ENCODE measurements at regions not wholly inside any gene's neighbourhood (a gene's known extent, or its start where the extent isn't known, plus 50 kb on each side); places are given as distances from the start of the nearest gene placed in this dataset.
"Not testable (repeated sequence)": the region's sequence is repeated elsewhere in the genome, so short reads cannot be mapped to it uniquely, and the experiment has no call there.

GRCh38 chr5:135179308-135179980 lies 145.4 kb upstream of the PITX1 start:
- no peak for DNase-seq (ENCODE audit: low spot score)

GRCh38 chr5:135178476-135179155 lies 144.6 kb upstream of the PITX1 start:
- DNase-seq (ENCODE audit: low spot score), result no peak

DNA sequence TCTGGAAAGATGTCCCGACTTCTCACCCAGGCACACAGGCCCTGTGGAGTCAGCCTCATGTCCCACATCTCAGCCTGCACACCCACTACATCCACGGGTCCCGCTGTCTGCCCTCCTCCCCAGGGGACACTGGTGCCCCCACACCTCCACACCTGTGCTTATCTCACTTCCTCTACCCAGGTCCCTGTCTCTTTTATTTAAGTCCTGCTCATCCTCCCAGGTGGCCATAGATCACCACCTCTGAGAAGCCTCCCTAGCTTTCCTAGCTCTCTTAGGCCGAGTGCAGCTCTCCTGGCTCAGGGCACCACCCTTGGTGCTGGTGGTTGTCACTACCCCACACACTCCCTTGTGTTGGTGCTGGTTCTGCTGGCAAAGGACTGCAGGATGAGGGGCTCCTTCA lies 143.6 kb upstream of the PITX1 start:
- no peak for DNase-seq (ENCODE audit: low spot score)

GRCh38 chr5:135176991-135177390 lies 143.0 kb upstream of the PITX1 start:
- no peak for DNase-seq (ENCODE audit: low spot score)

DNA sequence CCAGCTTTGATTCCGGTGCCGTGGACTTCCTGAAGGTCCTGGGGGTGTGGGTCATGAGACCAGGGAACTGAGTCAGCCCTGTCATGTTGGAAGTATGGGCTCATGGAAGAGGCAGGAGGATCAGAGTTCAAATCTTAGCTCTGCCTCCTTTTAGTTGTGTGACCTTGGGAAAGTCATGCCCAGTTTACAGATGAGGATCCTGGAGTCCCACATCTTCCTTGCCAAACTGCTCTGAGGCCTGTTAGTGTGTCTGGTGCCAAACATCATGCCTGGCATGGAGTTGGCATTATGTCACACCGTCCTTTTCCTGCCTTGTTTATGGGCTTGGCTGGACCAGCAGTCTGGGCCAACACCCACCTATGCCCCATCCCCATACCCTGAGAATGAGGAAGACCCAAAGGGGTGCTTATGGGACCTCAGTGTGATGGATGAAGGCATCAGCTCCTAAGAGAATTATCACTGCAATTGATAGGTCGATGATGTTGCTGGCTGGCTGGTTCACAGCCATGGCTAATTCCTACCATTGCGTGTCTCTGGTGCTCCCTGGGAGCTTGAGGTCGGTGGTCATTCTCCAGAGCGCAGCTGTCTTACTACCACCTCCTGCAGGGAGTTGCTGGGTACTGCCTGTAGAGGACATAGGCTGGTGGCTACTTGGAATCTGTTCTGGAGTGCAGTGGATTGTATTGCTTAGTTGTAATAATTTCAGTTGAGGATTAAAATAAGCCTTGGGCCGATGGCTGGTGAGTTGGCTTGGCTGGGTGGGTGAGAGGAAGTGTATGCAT lies 140.5 kb upstream of the PITX1 start:
- no peak for DNase-seq (ENCODE audit: low spot score)

DNA sequence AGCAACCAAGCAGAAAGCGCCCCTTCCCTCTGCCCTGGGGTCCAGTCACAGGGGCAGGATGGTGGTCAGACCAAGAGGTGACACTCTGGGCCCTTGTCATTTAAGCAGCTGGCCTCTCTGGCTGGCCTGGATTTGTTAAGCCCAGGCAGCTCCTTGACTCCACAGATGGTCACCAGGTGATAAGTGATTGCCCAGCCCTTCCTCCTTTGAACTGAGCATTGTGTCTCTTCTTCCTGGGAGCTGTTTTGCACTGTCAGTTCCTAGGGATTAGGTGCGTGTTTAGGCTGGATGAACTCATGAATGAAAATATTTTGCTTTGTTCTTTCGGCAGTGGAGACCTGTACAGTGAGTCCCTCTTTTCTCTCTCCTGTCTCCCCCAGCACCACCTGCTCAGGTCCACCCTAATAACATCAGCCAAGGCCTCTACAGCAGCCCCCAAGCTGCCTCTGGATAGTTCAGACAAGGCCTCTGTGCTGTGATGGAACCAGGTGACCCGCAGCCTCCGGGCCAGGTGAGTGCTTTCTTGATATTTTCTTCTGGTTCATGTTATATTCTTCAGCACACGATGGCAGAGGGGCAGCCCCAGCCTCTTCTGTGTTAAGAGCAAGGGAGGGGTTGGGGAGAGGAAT lies 139.7 kb upstream of the PITX1 start:
- DNase-seq (ENCODE audit: low spot score), result no peak

GRCh38 chr5:135172718-135173117 lies 138.7 kb upstream of the PITX1 start:
- no peak for DNase-seq (ENCODE audit: low spot score)

DNA sequence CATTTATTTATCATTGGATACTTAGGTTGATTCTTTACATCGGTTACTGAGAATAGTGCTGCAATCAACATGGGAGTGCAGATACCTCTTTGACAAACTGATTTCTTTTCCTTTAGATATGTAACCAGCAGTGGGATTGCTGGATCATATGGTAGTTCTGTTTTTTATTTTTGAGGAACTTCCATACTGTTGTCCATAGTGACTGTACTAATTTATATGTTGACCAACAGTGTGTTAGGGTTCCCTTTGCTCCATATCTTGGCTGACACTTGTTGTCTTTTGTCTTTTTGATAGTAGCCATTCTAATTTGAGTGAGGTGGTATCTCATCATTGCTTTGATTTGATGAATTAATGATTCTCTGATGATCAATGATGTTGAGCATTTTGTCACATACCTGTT lies 137.3 kb upstream of the PITX1 start:
- DNase-seq (ENCODE audit: low spot score), result no peak

DNA sequence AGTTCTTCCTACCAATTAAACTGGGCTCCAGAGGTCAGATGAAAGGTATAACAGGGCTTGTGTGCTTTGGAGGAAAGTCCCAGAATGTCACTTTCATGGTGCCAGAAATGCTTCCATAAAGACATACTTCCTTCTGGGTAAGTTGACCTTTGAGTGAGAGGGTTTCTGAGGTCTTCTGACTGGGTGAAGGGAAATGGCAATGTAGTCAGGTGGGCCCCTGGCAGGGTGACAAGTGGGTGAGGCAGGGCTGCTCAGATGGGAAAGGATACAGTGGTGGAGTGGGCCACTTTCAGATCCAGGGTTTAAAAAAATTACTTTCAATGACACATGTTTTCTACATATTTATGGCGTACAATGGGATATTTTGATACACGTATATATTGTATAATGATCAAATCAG lies 136.5 kb upstream of the PITX1 start:
- DNase-seq (ENCODE audit: low spot score), result no peak

DNA sequence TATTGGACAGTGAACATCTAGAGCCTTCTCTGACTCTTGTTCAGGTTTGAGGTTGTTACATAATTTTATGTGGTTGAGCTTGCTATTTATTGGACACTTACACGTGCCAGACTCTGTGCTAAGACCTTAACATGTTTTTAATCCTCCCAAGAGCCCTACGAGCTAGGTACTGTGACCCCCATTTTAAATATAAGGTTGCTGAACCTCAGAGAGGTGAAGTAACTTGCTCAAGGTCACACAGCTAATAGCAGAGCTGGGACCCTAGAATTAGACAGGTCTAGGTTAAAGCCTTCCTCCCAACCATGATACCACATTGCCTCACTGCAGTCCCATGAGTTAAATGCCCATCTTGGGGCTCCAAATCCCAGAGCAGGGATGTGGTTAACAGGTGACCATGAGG lies 135.7 kb upstream of the PITX1 start:
- no peak for DNase-seq (ENCODE audit: low spot score)

DNA sequence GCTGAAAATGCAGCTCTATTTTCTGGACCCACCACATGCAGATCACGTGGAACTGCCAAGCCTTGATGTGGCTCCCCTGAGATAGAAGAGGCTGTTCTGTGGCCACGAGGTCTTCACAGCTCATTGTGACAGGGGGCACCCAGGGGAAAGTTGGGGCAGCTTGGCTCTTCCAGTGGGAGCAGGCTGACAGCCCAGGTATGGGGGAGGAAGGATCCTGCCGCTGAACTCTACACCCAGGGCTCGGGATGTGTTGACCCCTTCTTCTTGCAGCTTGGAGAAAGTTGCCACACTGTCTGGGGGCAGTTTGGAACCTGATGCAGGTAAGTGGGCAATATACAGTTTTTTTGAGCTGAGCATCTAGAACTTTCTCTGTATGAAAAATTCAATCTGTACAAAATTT lies 133.6 kb upstream of the PITX1 start:
- DNase-seq (ENCODE audit: low spot score), result no peak

GRCh38 chr5:135164873-135165614 lies 131.0 kb upstream of the PITX1 start:
- not testable (repeated sequence) for DNase-seq (ENCODE audit: low spot score)

- DNase-seq (ENCODE audit: low spot score), result no peak
These were observed 129.9 kb upstream of the PITX1 start for GRCh38 chr5:135163964-135164363.

- DNase-seq (ENCODE audit: low spot score), result no peak
These were observed 129.4 kb upstream of the PITX1 start for GRCh38 chr5:135163391-135163790.

DNA sequence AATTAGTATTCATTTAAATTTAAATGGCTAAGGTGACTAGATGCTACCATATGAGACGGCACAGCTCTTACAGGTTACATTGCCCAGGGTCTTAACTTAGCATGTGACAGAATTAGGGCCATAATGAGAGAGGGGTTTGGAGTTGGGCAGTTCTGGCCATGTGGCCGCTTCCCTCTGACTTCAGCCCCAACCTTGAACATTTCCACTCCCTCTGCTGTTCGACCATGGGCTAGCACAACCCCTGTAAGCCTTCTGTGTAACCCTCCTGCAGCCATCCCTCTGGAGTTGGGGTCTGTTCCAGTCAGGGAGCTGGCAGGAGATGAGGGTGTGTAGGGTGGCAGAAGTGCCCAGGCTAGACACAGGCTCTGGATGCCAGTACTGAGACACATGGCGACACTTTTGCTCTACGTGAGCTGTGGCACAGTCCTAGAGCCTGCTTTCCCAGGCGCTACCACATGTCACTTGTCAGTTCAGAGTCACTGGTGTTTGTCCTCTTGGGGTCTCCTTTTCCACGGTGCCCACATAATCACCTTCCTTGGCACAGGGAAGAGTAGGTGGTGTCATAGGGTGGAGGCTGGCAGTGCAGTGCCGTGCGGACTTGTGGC lies 128.7 kb upstream of the PITX1 start:
- DNase-seq (ENCODE audit: low spot score), result no peak

- DNase-seq (ENCODE audit: low spot score), result no peak
These were observed 127.2 kb upstream of the PITX1 start for GRCh38 chr5:135161221-135161620.

DNA sequence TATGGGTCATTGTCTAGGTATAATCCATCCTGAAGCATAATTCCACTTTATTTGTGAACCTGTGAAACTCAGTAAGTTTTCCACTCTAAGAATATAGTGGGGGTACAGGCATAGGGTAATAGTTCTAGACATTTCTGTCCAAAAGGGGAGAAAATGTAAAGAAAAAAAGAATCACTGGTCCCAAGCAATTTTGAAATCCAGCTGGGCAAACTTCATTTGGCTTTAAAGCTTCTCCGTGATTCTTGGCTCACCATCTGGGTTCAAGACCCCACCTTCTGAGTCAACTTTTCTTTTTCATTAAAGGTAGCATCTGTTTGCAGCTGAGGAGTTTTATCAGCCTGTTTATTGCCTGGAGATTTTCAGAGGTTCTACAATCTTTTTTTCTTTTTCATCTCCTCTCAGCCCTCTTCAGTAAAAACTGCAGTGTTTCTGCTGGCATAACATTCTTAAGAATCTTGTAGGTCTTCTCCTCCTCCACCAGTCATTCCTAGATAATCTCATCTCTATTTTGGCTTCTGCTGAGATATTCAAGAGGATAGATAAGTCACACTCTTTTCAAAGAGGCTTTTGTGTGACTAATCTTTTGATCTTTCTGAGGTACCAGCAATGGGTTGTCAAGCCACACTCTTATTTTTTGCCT lies 126.1 kb upstream of the PITX1 start:
- DNase-seq (ENCODE audit: low spot score), result no peak

- no peak for DNase-seq (ENCODE audit: low spot score)
These were observed 125.6 kb upstream of the PITX1 start for GRCh38 chr5:135159626-135160025.

GRCh38 chr5:135158982-135159381 lies 125.0 kb upstream of the PITX1 start:
- DNase-seq (ENCODE audit: low spot score), result no peak

DNA sequence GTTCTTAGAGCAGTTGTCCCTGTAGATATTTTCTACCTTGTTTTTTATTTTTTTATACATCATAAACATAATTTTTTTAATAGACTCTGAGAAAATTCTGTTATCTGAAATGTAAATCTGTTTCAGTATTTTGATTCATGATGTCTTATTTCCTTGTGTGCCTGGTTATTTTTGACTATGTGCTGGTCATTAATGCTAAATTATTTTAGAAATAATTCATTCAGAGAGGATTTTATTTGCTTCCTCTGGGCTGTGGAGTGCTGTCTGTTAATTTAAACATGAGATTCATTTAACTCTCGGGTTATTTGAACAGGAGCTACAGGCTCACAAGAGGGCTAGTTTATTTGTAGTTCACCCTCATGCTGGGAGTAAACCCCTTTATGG lies 124.3 kb upstream of the PITX1 start:
- DNase-seq (ENCODE audit: low spot score), result no peak
